ENCODE measurements at regions not wholly inside any gene's neighbourhood (a gene's known extent, or its start where the extent isn't known, plus 50 kb on each side); places are given as distances from the start of the nearest gene placed in this dataset.

- H3K4me1 ChIP-seq (ENCODE audit: insufficient read depth, low read length), result no peaks in the 10 kb centered on the region
- no peak overlapping the region for H2AFZ ChIP-seq (ENCODE audit: low read length)
- no peak overlapping the region for H3K27ac ChIP-seq (ENCODE audit: low read length)
- intact Hi-C loops (cut with micrococcal nuclease), result no loop called here
- H3K9me2 ChIP-seq (replicated peaks; ENCODE audit: low read length), result no peaks in the 10 kb centered on the region
- H3K9ac ChIP-seq (ENCODE audit: low read length), result no peak overlapping the region
- no peaks in the 10 kb centered on the region for H3K9me3 ChIP-seq (ENCODE audit: low read length)
- H4K20me1 ChIP-seq (ENCODE audit: low read length), result no peaks in the 10 kb centered on the region
- no peaks in the 10 kb centered on the region for H3K27me3 ChIP-seq (ENCODE audit: low read length)
- ChIA-PET CTCF (no interaction called here), POLR2A (ENCODE audit: unreplicated experiment) (no interaction called here)
- ATAC-seq, result no peak
- no TSS peak for BruUV-seq (replicated peaks)
- H3K36me3 ChIP-seq (ENCODE audit: low read depth, low read length), result no peaks in the 10 kb centered on the region
- no peak overlapping the region for H3K4me3 ChIP-seq (ENCODE audit: low read length)
- H3K79me2 ChIP-seq (ENCODE audit: low read length), result no peaks in the 10 kb centered on the region
- no peak for TF ChIP-seq EZH2 (IDR thresholded peaks at IDR 0.05; ENCODE audit: low read length, unreplicated experiment)
- no peak for TF ChIP-seq CTCF (conservative IDR thresholded peaks at IDR 0.05; ENCODE audit: low read depth, low read length)
- TF ChIP-seq EZH2phosphoT487 (IDR thresholded peaks at IDR 0.05; ENCODE audit: borderline replicate concordance, low read length), result no peak
- H3K4me2 ChIP-seq (ENCODE audit: low read length), result no peak overlapping the region
- no peaks in the 10 kb centered on the region for H3F3A ChIP-seq (ENCODE audit: low read length, unreplicated experiment)
- no peak for DNase-seq
These were observed 203.5 kb downstream of the PPARGC1A start for GRCh38 chr4:23686169-23686897.

GRCh38 chr4:23685471-23685870 is 204.4 kb downstream of the PPARGC1A start:
- H3K4me1 ChIP-seq (ENCODE audit: insufficient read depth, low read length), result no peaks in the 10 kb centered on the region
- no peak for DNase-seq
- H3K9me3 ChIP-seq (ENCODE audit: low read length), result no peaks in the 10 kb centered on the region
- no peaks in the 10 kb centered on the region for H3K36me3 ChIP-seq (ENCODE audit: low read depth, low read length)
- no peak for TF ChIP-seq CTCF (conservative IDR thresholded peaks at IDR 0.05; ENCODE audit: low read depth, low read length)
- H3K79me2 ChIP-seq (ENCODE audit: low read length), result no peaks in the 10 kb centered on the region
- no TSS peak for BruUV-seq (replicated peaks)
- no peak overlapping the region for H3K4me2 ChIP-seq (ENCODE audit: low read length)
- no peak overlapping the region for H2AFZ ChIP-seq (ENCODE audit: low read length)
- no peaks in the 10 kb centered on the region for H3K27me3 ChIP-seq (ENCODE audit: low read length)
- no peak for ATAC-seq
- H4K20me1 ChIP-seq (ENCODE audit: low read length), result no peaks in the 10 kb centered on the region
- no peaks in the 10 kb centered on the region for H3K9me2 ChIP-seq (replicated peaks; ENCODE audit: low read length)
- H3F3A ChIP-seq (ENCODE audit: low read length, unreplicated experiment), result no peaks in the 10 kb centered on the region
- no peak overlapping the region for H3K4me3 ChIP-seq (ENCODE audit: low read length)
- CTCF ChIA-PET, result no interaction called here
- no peak overlapping the region for H3K9ac ChIP-seq (ENCODE audit: low read length)
- no peak overlapping the region for H3K27ac ChIP-seq (ENCODE audit: low read length)
- POLR2A ChIA-PET (ENCODE audit: unreplicated experiment), result no interaction called here
- intact Hi-C loops (cut with micrococcal nuclease), result no loop called here

- TF ChIP-seq CTCF (conservative IDR thresholded peaks at IDR 0.05; ENCODE audit: low read depth, low read length) (no peak), EZH2 (IDR thresholded peaks at IDR 0.05; ENCODE audit: low read length, unreplicated experiment) (no peak), EZH2phosphoT487 (IDR thresholded peaks at IDR 0.05; ENCODE audit: borderline replicate concordance, low read length) (no peak)
These were observed 209.0 kb downstream of the PPARGC1A start for GRCh38 chr4:23680671-23681518.

More at GRCh38 chr4:23680671-23681518, 209.0 kb downstream of the PPARGC1A start:
- Histone ChIP-seq H3K9me2 (replicated peaks; ENCODE audit: low read length) (no peaks in the 10 kb centered on the region), H4K20me1 (ENCODE audit: low read length) (no peaks in the 10 kb centered on the region), H3K36me3 (ENCODE audit: low read depth, low read length) (no peaks in the 10 kb centered on the region), H3K27ac (ENCODE audit: low read length) (no peak overlapping the region), H2AFZ (ENCODE audit: low read length) (no peak overlapping the region), H3K9ac (ENCODE audit: low read length) (no peak overlapping the region), H3K9me3 (ENCODE audit: low read length) (no peaks in the 10 kb centered on the region), H3F3A (ENCODE audit: low read length, unreplicated experiment) (no peaks in the 10 kb centered on the region), H3K27me3 (ENCODE audit: low read length) (no peaks in the 10 kb centered on the region), H3K4me1 (ENCODE audit: insufficient read depth, low read length) (no peaks in the 10 kb centered on the region), H3K79me2 (ENCODE audit: low read length) (no peaks in the 10 kb centered on the region), H3K4me3 (ENCODE audit: low read length) (no peak overlapping the region), H3K4me2 (ENCODE audit: low read length) (no peak overlapping the region)
- intact Hi-C loops (cut with micrococcal nuclease), result no loop called here
- BruUV-seq (replicated peaks), result no TSS peak
- DNase-seq, result no peak
- ChIA-PET CTCF (no interaction called here), POLR2A (ENCODE audit: unreplicated experiment) (no interaction called here)
- ATAC-seq, result no peak

All from PC-3 (cell line).